ENCODE measurements at regions not wholly inside any gene's neighbourhood (a gene's known extent, or its start where the extent isn't known, plus 50 kb on each side); places are given as distances from the start of the nearest gene placed in this dataset.

- H3K27ac Mint-ChIP-seq: no peak overlapping the region
Measured at GRCh38 chr10:83582407-83583095, 556.8 kb upstream of the GHITM start.

GRCh38 chr10:83585686-83586085 is 553.6 kb upstream of the GHITM start:
- Mint-ChIP-seq H3K4me1 (no peaks in the 10 kb centered on the region), H3K4me3 (no peak overlapping the region), H3K36me3 (ENCODE audit: low read depth) (no peaks in the 10 kb centered on the region), H3K27ac (no peak overlapping the region), H3K9me3 (no peaks in the 10 kb centered on the region), H3K27me3 (ENCODE audit: low read depth, poor library complexity) (no peaks in the 10 kb centered on the region)
- no peak for DNase-seq
- TF ChIP-seq CTCF (IDR thresholded peaks at IDR 0.05): no peak

More at GRCh38 chr10:83582407-83583095, 556.8 kb upstream of the GHITM start:
- no peaks in the 10 kb centered on the region for H3K27me3 Mint-ChIP-seq (ENCODE audit: low read depth, poor library complexity)
- peaks cover 9% of the 10 kb centered on the region for H3K9me3 Mint-ChIP-seq
- TF ChIP-seq CTCF (IDR thresholded peaks at IDR 0.05): no peak
- no peak for DNase-seq
- H3K36me3 Mint-ChIP-seq (ENCODE audit: low read depth): no peaks in the 10 kb centered on the region
- H3K4me3 Mint-ChIP-seq: no peak overlapping the region
- no peaks in the 10 kb centered on the region for H3K4me1 Mint-ChIP-seq

- no peak for TF ChIP-seq CTCF (IDR thresholded peaks at IDR 0.05)
- H3K27ac Mint-ChIP-seq: no peak overlapping the region
- peaks cover 5% of the 10 kb centered on the region for H3K36me3 Mint-ChIP-seq (ENCODE audit: low read depth)
- DNase-seq: no peak
- peaks cover 4% of the 10 kb centered on the region for H3K27me3 Mint-ChIP-seq (ENCODE audit: low read depth, poor library complexity)
- H3K9me3 Mint-ChIP-seq: peaks cover 38% of the 10 kb centered on the region
- no peaks in the 10 kb centered on the region for H3K4me1 Mint-ChIP-seq
- no peak overlapping the region for H3K4me3 Mint-ChIP-seq
Measured at GRCh38 chr10:83592337-83592935, 546.9 kb upstream of the GHITM start.

GRCh38 chr10:83603708-83604107 is 535.6 kb upstream of the GHITM start:
- Mint-ChIP-seq H3K4me3 (no peak overlapping the region), H3K4me1 (peaks cover 20% of the 10 kb centered on the region), H3K27me3 (ENCODE audit: low read depth, poor library complexity) (no peaks in the 10 kb centered on the region), H3K9me3 (no peaks in the 10 kb centered on the region), H3K36me3 (ENCODE audit: low read depth) (no peaks in the 10 kb centered on the region), H3K27ac (no peak overlapping the region)
- no peak for TF ChIP-seq CTCF (IDR thresholded peaks at IDR 0.05)
- DNase-seq: no peak

GRCh38 chr10:83605783-83606630 is 533.3 kb upstream of the GHITM start:
- Mint-ChIP-seq H3K4me1 (peaks cover 20% of the 10 kb centered on the region), H3K36me3 (ENCODE audit: low read depth) (no peaks in the 10 kb centered on the region), H3K9me3 (no peaks in the 10 kb centered on the region), H3K4me3 (no peak overlapping the region), H3K27ac (peak overlapping the region; percentile 69), H3K27me3 (ENCODE audit: low read depth, poor library complexity) (no peaks in the 10 kb centered on the region)
- DNase-seq: no peak
- TF ChIP-seq CTCF (IDR thresholded peaks at IDR 0.05): no peak
